Endothelial cell of umbilical vein (primary cell): ENCODE measurements at regions not wholly inside any gene's neighbourhood (a gene's known extent, or its start where the extent isn't known, plus 50 kb on each side); places are given as distances from the start of the nearest gene placed in this dataset.

Experiments used
- BruUV-seq: library from RNA; stranded (reverse); fragments of 400-500 nt; replicated peaks from 2 replicates; lab custom pipeline; 2021; lab: Mats Ljungman, UMichigan
- CTCF ChIA-PET: fragments of 300-600, 350-600 bp; sonication (Branson Sonifier 250); formaldehyde crosslinking; loops from one replicate; lab custom pipeline; 2021; ENCODE audit warnings: antibody characterized with exemption, inconsistent platforms; lab: Charles Lee
- POLR2A ChIA-PET: fragments of 300-600, 350-600 bp; sonication (Branson Sonifier 250); formaldehyde crosslinking; loops from one replicate; lab custom pipeline; 2021; ENCODE audit warnings: antibody characterized with exemption, inconsistent platforms; lab: Charles Lee
- DNase-seq: peaks from one replicate; pipeline ENCODE4 v3.0.0-alpha.2; 2011; ENCODE audit warnings: low read depth, low spot score
- FAIRE-seq: peaks from 2 replicates; lab custom pipeline; 2011; peaks lifted over from hg19 to GRCh38; lab: Jason Lieb, UNC
- H2AFZ ChIP-seq: 2 replicates; pipeline ENCODE4 v1.6.0; 2012; ENCODE audit warnings: low read depth, low read length, control low read depth, inconsistent platforms
- H3K27ac ChIP-seq: 2 replicates; pipeline ENCODE4 v1.5.1; 2011; ENCODE audit warnings: low read depth, mild to moderate bottlenecking, control low read depth, low read length, moderate library complexity; ENCODE audit not compliant: insufficient read depth
- H3K27me3 ChIP-seq, 2 experiments: 2 replicates each; pipeline versions ENCODE4 v1.6.0 to v1.6.1; 2011; ENCODE audit warnings: low read length in 2 of 2, mixed read lengths in 1 of 2; ENCODE audit not compliant: control insufficient read depth in 2 of 2, insufficient read depth in 2 of 2
- H3K36me3 ChIP-seq, 2 experiments: 2 replicates in 1 of 2; 3 replicates in 1 of 2; pipeline ENCODE4 v1.5.1; 2011; ENCODE audit warnings: low read length in 2 of 2, mild to moderate bottlenecking in 1 of 2, moderate library complexity in 1 of 2; ENCODE audit not compliant: control insufficient read depth in 2 of 2, insufficient read depth in 2 of 2; ENCODE audit errors: extremely low read depth in 1 of 2
- H3K4me1 ChIP-seq: 3 replicates; pipeline ENCODE4 v1.5.1; 2011; ENCODE audit warnings: mild to moderate bottlenecking, low read length; ENCODE audit not compliant: control insufficient read depth, insufficient read depth; ENCODE audit errors: extremely low read depth
- H3K4me2 ChIP-seq: 2 replicates; pipeline ENCODE4 v1.6.1; 2011; ENCODE audit warnings: low read length, control low read depth, mixed read lengths; ENCODE audit not compliant: insufficient read depth
- H3K4me3 ChIP-seq, 3 experiments: fragments of 200-600 bp in 1 of 3; sonication (generic), shearing (Covaris generic) in 1 of 3; replicated peaks in 1 of 3; 2 replicates each; pipeline ENCODE4 v1.5.1; 2011 to 2016; ENCODE audit warnings: control low read depth in 3 of 3, low read length in 3 of 3, mild to moderate bottlenecking in 2 of 3, inconsistent platforms in 1 of 3, low read depth in 1 of 3, moderate library complexity in 1 of 3; ENCODE audit not compliant: insufficient read depth in 1 of 3
- H3K79me2 ChIP-seq: 2 replicates; pipeline ENCODE4 v1.6.0; 2012; ENCODE audit warnings: low read length, inconsistent platforms; ENCODE audit not compliant: control insufficient read depth, insufficient read depth
- H3K9ac ChIP-seq: replicated peaks from 2 replicates; pipeline ENCODE3; 2011; ENCODE audit warnings: low read length, control low read depth; ENCODE audit not compliant: insufficient read depth; ENCODE audit errors: extremely low read depth
- H3K9me1 ChIP-seq: replicated peaks from 3 replicates; pipeline ENCODE4 v1.6.0; 2011; ENCODE audit warnings: mild to moderate bottlenecking, low read length; ENCODE audit not compliant: control insufficient read depth, insufficient read depth; ENCODE audit errors: extremely low read depth
- H3K9me3 ChIP-seq: replicated peaks from 2 replicates; pipeline ENCODE4 v1.5.1; 2012; ENCODE audit warnings: low read length, inconsistent platforms; ENCODE audit not compliant: control insufficient read depth, insufficient read depth
- H4K20me1 ChIP-seq: replicated peaks from 2 replicates; pipeline ENCODE3; 2011; ENCODE audit warnings: mild to moderate bottlenecking, low read length; ENCODE audit not compliant: control insufficient read depth, insufficient read depth; ENCODE audit errors: extremely low read depth
- CTCF ChIP-seq, 2 donors: IDR thresholded peaks; 1 replicate in 1 of 2; 2 replicates in 1 of 2; pipeline ENCODE4 v1.5.1; 2011; ENCODE audit warnings: low read length in 2 of 2, mild to moderate bottlenecking in 2 of 2, moderate library complexity in 2 of 2, control low read depth in 1 of 2, inconsistent platforms in 1 of 2, low read depth in 1 of 2; ENCODE audit not compliant: insufficient read depth in 1 of 2; ENCODE audit errors: extremely low read depth in 1 of 2
- EZH2 ChIP-seq: IDR thresholded peaks from 2 replicates; pipeline ENCODE4 v1.6.1; 2012; ENCODE audit warnings: borderline replicate concordance, low read depth, mild to moderate bottlenecking, moderate library complexity, low read length, inconsistent platforms; ENCODE audit not compliant: severe bottlenecking
- FOS ChIP-seq: IDR thresholded peaks from 2 replicates; pipeline ENCODE4 v1.6.1; 2011; ENCODE audit warnings: mild to moderate bottlenecking, low read length, moderate library complexity, borderline replicate concordance; ENCODE audit not compliant: insufficient read depth
- GATA2 ChIP-seq: IDR thresholded peaks from 2 replicates; pipeline ENCODE4 v1.7.0; 2011; ENCODE audit warnings: low read depth, mild to moderate bottlenecking, moderate library complexity, mixed read lengths, low read length; ENCODE audit not compliant: insufficient read length, insufficient read depth
- JUN ChIP-seq: IDR thresholded peaks from 2 replicates; pipeline ENCODE4 v1.6.1; 2011; ENCODE audit warnings: borderline replicate concordance, low read depth; ENCODE audit not compliant: insufficient read length, insufficient read depth
- MYC ChIP-seq: IDR thresholded peaks from one replicate; pipeline ENCODE4 v1.6.1; 2011; ENCODE audit warnings: mild to moderate bottlenecking, low read depth, low read length
- POLR2A ChIP-seq: IDR thresholded peaks from 2 replicates; pipeline ENCODE4 v1.6.1; 2012; ENCODE audit warnings: low read depth, mild to moderate bottlenecking, control low read depth, low read length
- POLR2AphosphoS5 ChIP-seq: IDR thresholded peaks from 2 replicates; pipeline ENCODE4 v1.6.1; 2012; ENCODE audit warnings: low read depth, mild to moderate bottlenecking, control low read depth, low read length, moderate library complexity; ENCODE audit not compliant: insufficient read depth
- dilution Hi-C: fragments of 300-500 bp; cut with MboI; formaldehyde crosslinking; loops from one replicate; pipeline ENCODE4 v1.15.0; 2019; ENCODE audit warnings: low sequenced_read_pairs; ENCODE audit not compliant: extremely low pct_ligation_motif_present
- intact Hi-C: fragments of 100-400 bp; cut with micrococcal nuclease; formaldehyde crosslinking; loops from one replicate; pipeline ENCODE4 v1.10.0; 2022

- H3K4me1 ChIP-seq = no peaks in the 10 kb centered on the region
- no peaks in the 10 kb centered on the region for H4K20me1 ChIP-seq
- no peaks in the 10 kb centered on the region for H3K36me3 ChIP-seq
- H3K9ac ChIP-seq = no peak overlapping the region
- ChIA-PET POLR2A (no interaction called here), CTCF (no interaction called here)
- H3K4me3 ChIP-seq = no peak overlapping the region
- TF ChIP-seq CTCF (IDR thresholded peaks at IDR 0.05; ENCODE audit: extremely low read depth in 1 of 2, insufficient read depth in 1 of 2, low read depth in 1 of 2, low read length in 2 of 2) (no peak), GATA2 (no peak), FOS (no peak), POLR2AphosphoS5 (no peak), JUN (no peak), EZH2 (no peak), POLR2A (no peak), MYC (no peak)
- no peak overlapping the region for H3K4me2 ChIP-seq
- dilution Hi-C loops = no loop called here
- no peaks in the 10 kb centered on the region for H3K9me3 ChIP-seq
- no peak overlapping the region for H3K27ac ChIP-seq
- no peak overlapping the region for H2AFZ ChIP-seq
- BruUV-seq = no TSS peak
- intact Hi-C loops = no loop called here
- no peaks in the 10 kb centered on the region for H3K9me1 ChIP-seq
- FAIRE-seq = no peak
- H3K79me2 ChIP-seq = no peaks in the 10 kb centered on the region
- DNase-seq = no peak
- peaks cover 0 to 8% of the 10 kb centered on the region in 2 experiments for H3K27me3 ChIP-seq
Measured at GRCh38 chr13:78784014-78784750, 125.2 kb upstream of the OBI1 start.
